22Rv1 (cell line): ENCODE measurements at regions not wholly inside any gene's neighbourhood (a gene's known extent, or its start where the extent isn't known, plus 50 kb on each side); places are given as distances from the start of the nearest gene placed in this dataset.

Experiments used
- CTCF ChIP-seq: fragments of 450-650 bp; IDR thresholded peaks from 2 replicates; pipeline ENCODE4 v1.5.1; 2017; ENCODE audit warnings: mild to moderate bottlenecking
- ZFX ChIP-seq: fragments of 450-650 bp; IDR thresholded peaks from 2 replicates; pipeline ENCODE4 v1.6.1; 2017; ENCODE audit warnings: antibody characterized with exemption, borderline replicate concordance

GRCh38 chrX:10884246-10884645 lies 226.9 kb upstream of the HCCS start:
- TF ChIP-seq CTCF (no peak), ZFX (no peak)
